Upper lobe of right lung (tissue), 1 donor: ENCODE measurements at regions not wholly inside any gene's neighbourhood (a gene's known extent, or its start where the extent isn't known, plus 50 kb on each side); places are given as distances from the start of the nearest gene placed in this dataset.
A peak's percentile ranks its signal among the peaks of the same experiment; 100 is the strongest.

Source experiments
- ATAC-seq: fragments of 200-7000 bp; cut with Tn5 transposase; one replicate; pipeline ENCODE4 v1.9.1; 2020; ENCODE audit warnings: mild to moderate bottlenecking, moderate library complexity
- DNase-seq: peaks from one replicate; pipeline ENCODE4 v3.0.0-alpha.2; 2020
- H3K27ac ChIP-seq: fragments of 200-600 bp; one replicate; pipeline ENCODE4 v1.8.0; 2022
- H3K27me3 ChIP-seq: fragments of 200-600 bp; one replicate; pipeline ENCODE4 v1.8.0; 2022; ENCODE audit warnings: mild to moderate bottlenecking
- H3K36me3 ChIP-seq: fragments of 200-600 bp; one replicate; pipeline ENCODE4 v1.8.0; 2022
- H3K4me1 ChIP-seq: fragments of 200-600 bp; one replicate; pipeline ENCODE4 v1.8.0; 2022
- H3K4me3 ChIP-seq: fragments of 200-600 bp; one replicate; pipeline ENCODE4 v1.8.0; 2022; ENCODE audit warnings: mild to moderate bottlenecking
- H3K9me3 ChIP-seq: fragments of 200-600 bp; one replicate; pipeline ENCODE4 v1.8.0; 2022
- CTCF ChIP-seq: fragments of 200-600 bp; IDR thresholded peaks from one replicate; pipeline ENCODE4 v1.8.0; 2022; ENCODE audit warnings: antibody characterized with exemption
- intact Hi-C: fragments of 100-400 bp; cut with DNase I; formaldehyde crosslinking; loops from one replicate; pipeline ENCODE4 v1.11.0; 2022
- donor health status: DM: no; HTN: yes; CAD: no; lungs with severe emphysema.

GRCh38 chr3:95750097-95750496 lies 1064.3 kb upstream of the EPHA6 start:
- intact Hi-C loops, result no loop called here
- Histone ChIP-seq H3K27ac (no peak overlapping the region), H3K9me3 (no peaks in the 10 kb centered on the region), H3K27me3 (no peaks in the 10 kb centered on the region), H3K36me3 (no peaks in the 10 kb centered on the region), H3K4me1 (no peaks in the 10 kb centered on the region), H3K4me3 (no peak overlapping the region)
- ATAC-seq (no peak), DNase-seq (no peak)
- no peak for TF ChIP-seq CTCF

GRCh38 chr3:95751509-95751908 lies 1062.9 kb upstream of the EPHA6 start:
- no peaks in the 10 kb centered on the region for H3K36me3 ChIP-seq
- H3K27ac ChIP-seq, result no peak overlapping the region
- no peak for DNase-seq
- ATAC-seq, result no peak
- no peaks in the 10 kb centered on the region for H3K4me1 ChIP-seq
- H3K4me3 ChIP-seq, result no peak overlapping the region
- intact Hi-C loops, result no loop called here
- no peaks in the 10 kb centered on the region for H3K9me3 ChIP-seq
- TF ChIP-seq CTCF, result no peak
- no peaks in the 10 kb centered on the region for H3K27me3 ChIP-seq

DNA sequence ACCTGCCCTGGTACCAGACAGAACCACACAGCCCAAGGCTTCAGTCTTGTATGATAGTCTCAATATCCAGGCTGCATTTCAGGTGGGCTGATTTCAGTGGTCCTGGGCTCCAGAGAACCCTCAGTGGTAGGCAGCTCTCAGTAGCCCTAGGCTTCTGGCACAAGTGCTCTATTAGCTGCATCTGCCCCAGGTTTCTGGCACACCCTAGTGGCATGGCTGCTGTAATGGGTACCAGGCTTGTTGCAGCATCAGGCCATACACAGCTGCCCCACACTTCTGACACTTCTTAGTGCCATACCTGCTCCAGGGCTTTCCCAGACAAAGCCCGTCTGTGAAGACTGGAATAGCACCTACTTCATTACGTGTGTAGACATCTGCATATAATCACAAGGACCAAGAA lies 1062.2 kb upstream of the EPHA6 start:
- TF ChIP-seq CTCF, result no peak
- intact Hi-C loops, result no loop called here
- no peaks in the 10 kb centered on the region for H3K9me3 ChIP-seq

DNA sequence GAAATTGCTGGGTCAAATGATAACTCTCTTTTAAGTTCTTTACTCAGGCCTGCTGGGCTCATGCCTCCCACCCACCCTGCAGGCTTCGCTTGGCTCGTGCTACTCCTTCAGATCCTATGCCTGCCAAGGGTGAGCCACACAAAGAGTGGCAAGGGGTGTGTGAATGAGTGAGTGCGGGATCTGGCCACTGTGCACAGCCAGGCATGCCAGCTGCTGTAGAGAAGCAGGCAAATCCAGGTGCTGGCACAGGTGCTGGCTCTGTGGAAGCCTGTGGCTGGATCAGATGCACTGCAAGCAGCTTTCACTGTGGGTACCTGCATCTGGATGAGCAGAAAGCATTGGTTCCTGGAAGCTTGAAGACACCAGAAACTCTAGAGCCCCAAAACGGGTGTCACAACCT lies 1055.7 kb upstream of the EPHA6 start:
- no peaks in the 10 kb centered on the region for H3K9me3 ChIP-seq
- H3K4me1 ChIP-seq, result no peaks in the 10 kb centered on the region
- no peaks in the 10 kb centered on the region for H3K27me3 ChIP-seq
- no peak for ATAC-seq
- TF ChIP-seq CTCF, result no peak
- DNase-seq, result peak; percentile 33
- no peak overlapping the region for H3K27ac ChIP-seq
- no peaks in the 10 kb centered on the region for H3K36me3 ChIP-seq
- intact Hi-C loops, result no loop called here
- H3K4me3 ChIP-seq, result no peak overlapping the region

More for the DNA sequence above, 1062.2 kb upstream of the EPHA6 start:
- Histone ChIP-seq H3K27ac (no peak overlapping the region), H3K36me3 (no peaks in the 10 kb centered on the region), H3K4me1 (no peaks in the 10 kb centered on the region), H3K4me3 (no peak overlapping the region), H3K27me3 (no peaks in the 10 kb centered on the region)
- ATAC-seq (no peak), DNase-seq (no peak)

GRCh38 chr3:95759614-95760301 lies 1054.6 kb upstream of the EPHA6 start:
- Histone ChIP-seq H3K4me3 (no peak overlapping the region), H3K36me3 (no peaks in the 10 kb centered on the region), H3K4me1 (no peaks in the 10 kb centered on the region), H3K27me3 (no peaks in the 10 kb centered on the region), H3K9me3 (no peaks in the 10 kb centered on the region), H3K27ac (no peak overlapping the region)
- intact Hi-C loops, result no loop called here
- no peak for TF ChIP-seq CTCF
- DNase-seq, result peak; percentile 42
- ATAC-seq, result peak; percentile 25
